Mesenchymal stem cell (in vitro differentiated cells and primary cell): ENCODE measurements at regions not wholly inside any gene's neighbourhood (a gene's known extent, or its start where the extent isn't known, plus 50 kb on each side); places are given as distances from the start of the nearest gene placed in this dataset.

Experiments
- DNase-seq: peaks from one replicate; pipeline ENCODE4 v3.0.0-alpha.2; 2013
- H2AFZ ChIP-seq: one replicate; pipeline ENCODE4 v1.6.1; 2013; ENCODE audit warnings: low read depth, mild to moderate bottlenecking, control low read depth, inconsistent platforms, low read length, moderate library complexity
- H2AK5ac ChIP-seq: 2 replicates; pipeline ENCODE4 v1.6.1; 2013; ENCODE audit warnings: low read length, moderate library complexity, mild to moderate bottlenecking, inconsistent platforms; ENCODE audit not compliant: severe bottlenecking
- H2BK120ac ChIP-seq: one replicate; pipeline ENCODE4 v1.6.1; 2013; ENCODE audit warnings: low read depth, mild to moderate bottlenecking, inconsistent platforms, low read length, moderate library complexity
- H2BK12ac ChIP-seq, 2 experiments: one replicate each; pipeline ENCODE4 v1.6.1; 2013; ENCODE audit warnings: inconsistent platforms in 2 of 2, low read length in 2 of 2, mild to moderate bottlenecking in 2 of 2, moderate library complexity in 2 of 2, control low read depth in 1 of 2
- H2BK15ac ChIP-seq: one replicate; pipeline ENCODE4 v1.6.1; 2013; ENCODE audit warnings: mild to moderate bottlenecking, low read depth, inconsistent platforms; ENCODE audit not compliant: poor library complexity, severe bottlenecking
- H2BK5ac ChIP-seq: 2 replicates; pipeline ENCODE4 v1.6.1; 2013; ENCODE audit warnings: low read depth, mild to moderate bottlenecking, low read length, control low read depth, inconsistent platforms; ENCODE audit not compliant: poor library complexity, severe bottlenecking
- H3K14ac ChIP-seq, 2 experiments: one replicate each; pipeline ENCODE4 v1.6.1; 2013; ENCODE audit warnings: inconsistent platforms in 2 of 2, low read length in 2 of 2, control low read depth in 1 of 2, mild to moderate bottlenecking in 1 of 2, moderate library complexity in 1 of 2
- H3K18ac ChIP-seq, 2 experiments: one replicate each; pipeline ENCODE4 v1.6.1; 2013; ENCODE audit warnings: inconsistent platforms in 2 of 2, low read length in 2 of 2, control low read depth in 1 of 2, low read depth in 1 of 2, mild to moderate bottlenecking in 1 of 2
- H3K23ac ChIP-seq, 2 experiments: one replicate each; pipeline ENCODE4 v1.6.1; 2013; ENCODE audit warnings: inconsistent platforms in 2 of 2, low read length in 2 of 2, mild to moderate bottlenecking in 2 of 2, moderate library complexity in 2 of 2, control low read depth in 1 of 2
- H3K27ac ChIP-seq: 2 replicates; pipeline ENCODE4 v1.5.1; 2013; ENCODE audit warnings: mild to moderate bottlenecking, moderate library complexity, low read length, control low read depth, inconsistent platforms; ENCODE audit not compliant: poor library complexity, severe bottlenecking
- H3K27me3 ChIP-seq, 2 experiments: 2 replicates each; pipeline versions ENCODE4 v1.6.1 to v1.7.0; 2013; ENCODE audit warnings: low read length in 2 of 2, mild to moderate bottlenecking in 2 of 2, moderate library complexity in 2 of 2, control low read depth in 1 of 2, inconsistent platforms in 1 of 2; ENCODE audit not compliant: control insufficient read depth in 1 of 2, insufficient read depth in 1 of 2
- H3K36me3 ChIP-seq, 2 experiments: 2 replicates each; pipeline versions ENCODE4 v1.6.1 to v1.7.0; 2013; ENCODE audit warnings: low read length in 2 of 2, control low read depth in 1 of 2, inconsistent platforms in 1 of 2, low read depth in 1 of 2, mild to moderate bottlenecking in 1 of 2; ENCODE audit not compliant: insufficient read depth in 2 of 2, control insufficient read depth in 1 of 2
- H3K4ac ChIP-seq, 2 experiments: one replicate each; pipeline ENCODE4 v1.6.1; 2013; ENCODE audit warnings: inconsistent platforms in 2 of 2, low read length in 2 of 2, mild to moderate bottlenecking in 2 of 2, moderate library complexity in 2 of 2, control low read depth in 1 of 2, low read depth in 1 of 2
- H3K4me1 ChIP-seq: 2 replicates; pipeline ENCODE4 v1.6.1; 2013; ENCODE audit warnings: low read depth, low read length, control low read depth; ENCODE audit not compliant: control insufficient read depth, insufficient read depth
- H3K4me2 ChIP-seq: 2 replicates; pipeline ENCODE4 v1.6.1; 2013; ENCODE audit warnings: low read length, mild to moderate bottlenecking, inconsistent platforms; ENCODE audit not compliant: poor library complexity, severe bottlenecking
- H3K4me3 ChIP-seq, 2 experiments: 2 replicates each; pipeline versions ENCODE4 v1.5.1 to v1.7.0; 2013; ENCODE audit warnings: low read length in 2 of 2, mild to moderate bottlenecking in 2 of 2, control low read depth in 1 of 2, low read depth in 1 of 2; ENCODE audit not compliant: insufficient read depth in 1 of 2
- H3K79me1 ChIP-seq: replicated peaks from 2 replicates; pipeline ENCODE4 v1.6.1; 2013; ENCODE audit warnings: mild to moderate bottlenecking, control low read depth, low read length, inconsistent platforms; ENCODE audit not compliant: poor library complexity, severe bottlenecking
- H3K9ac ChIP-seq: 2 replicates; pipeline ENCODE4 v1.7.0; 2013; ENCODE audit warnings: mild to moderate bottlenecking, low read length, moderate library complexity
- H3K9me3 ChIP-seq: 2 replicates; pipeline ENCODE4 v1.7.0; 2013; ENCODE audit warnings: mild to moderate bottlenecking, low read length; ENCODE audit not compliant: control insufficient read depth
- H4K8ac ChIP-seq: one replicate; pipeline ENCODE4 v1.6.1; 2013; ENCODE audit warnings: inconsistent platforms, mild to moderate bottlenecking, low read length, moderate library complexity
- H4K91ac ChIP-seq: one replicate; pipeline ENCODE4 v1.6.1; 2013; ENCODE audit warnings: mild to moderate bottlenecking, low read length, inconsistent platforms
- WGBS: methylation state at CpG from one replicate; pipeline ENCODE4 v1.1.7; 2013; ENCODE audit warnings: mixed read lengths; 5-methylcytosine and 5-hydroxymethylcytosine counted together

DNA sequence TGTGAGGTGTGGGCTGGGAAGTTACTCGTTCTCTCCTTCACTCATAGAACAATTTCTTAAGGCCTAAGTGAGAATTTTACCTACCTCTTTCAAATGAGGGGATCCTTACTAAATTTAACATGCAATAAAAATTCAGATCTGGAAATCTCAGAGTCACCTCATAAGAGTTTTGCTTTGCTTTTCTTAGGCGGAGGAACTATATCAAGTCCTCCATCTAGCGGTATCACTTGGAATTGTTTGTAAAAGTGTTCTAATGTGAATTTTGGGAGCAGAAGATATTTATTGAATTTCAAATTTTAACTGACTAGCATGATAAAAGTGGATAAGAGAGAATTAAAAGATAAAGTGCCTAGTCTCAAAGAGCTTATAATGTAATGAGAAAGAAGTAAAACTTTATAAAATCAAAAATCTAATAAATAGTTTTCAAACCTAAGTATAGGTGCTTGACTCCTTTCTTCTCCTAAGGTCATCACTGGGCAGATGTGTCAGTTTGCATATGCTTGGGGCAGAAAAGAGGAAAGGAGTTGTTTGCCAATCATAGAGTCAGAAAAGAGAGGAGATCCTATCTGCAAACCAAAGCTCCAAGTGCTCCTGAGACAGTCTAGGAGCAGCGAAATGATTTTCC is 145.7 kb upstream of the DAB2 start:
- H2BK5ac ChIP-seq, result no peak overlapping the region
- no peak overlapping the region for H2BK15ac ChIP-seq
- no peaks in the 10 kb centered on the region for H3K9me3 ChIP-seq

GRCh38 chr5:39569857-39570256 is 145.1 kb upstream of the DAB2 start:
- H3K23ac ChIP-seq, result no peak overlapping the region
- DNase-seq, result no peak
- no peak overlapping the region for H4K91ac ChIP-seq
- no peaks in the 10 kb centered on the region for H3K79me1 ChIP-seq
- H4K8ac ChIP-seq, result no peak overlapping the region
- H3K18ac ChIP-seq, result no peak overlapping the region
- H2AK5ac ChIP-seq, result no peak overlapping the region
- no peak overlapping the region for H2BK5ac ChIP-seq
- H3K9me3 ChIP-seq, result no peaks in the 10 kb centered on the region
- H3K4me3 ChIP-seq, result no peak overlapping the region
- H3K27me3 ChIP-seq, result peaks cover 0 to 4% of the 10 kb centered on the region in 2 experiments
- H2AFZ ChIP-seq, result no peak overlapping the region
- no peak overlapping the region for H3K4ac ChIP-seq
- no peak overlapping the region for H3K4me2 ChIP-seq
- H2BK15ac ChIP-seq, result no peak overlapping the region
- no peak overlapping the region for H3K27ac ChIP-seq
- no peaks in the 10 kb centered on the region for H3K36me3 ChIP-seq
- no peaks in the 10 kb centered on the region for H3K4me1 ChIP-seq
- H3K9ac ChIP-seq, result peak overlapping the region; percentile 28
- no peak overlapping the region for H2BK12ac ChIP-seq
- no peak overlapping the region for H2BK120ac ChIP-seq
- H3K14ac ChIP-seq, result no peak overlapping the region
- 66% methylated on average over 3 of the region's 3 CpGs for WGBS

More for the DNA sequence above, 145.7 kb upstream of the DAB2 start:
- Histone ChIP-seq H3K4me3 (no peak overlapping the region), H2BK12ac (no peak overlapping the region), H4K8ac (no peak overlapping the region), H3K14ac (no peak overlapping the region), H3K4me2 (no peak overlapping the region), H3K79me1 (no peaks in the 10 kb centered on the region), H3K4ac (no peak overlapping the region), H3K36me3 (no peaks in the 10 kb centered on the region), H2AFZ (no peak overlapping the region), H3K27me3 (peaks cover 0 to 4% of the 10 kb centered on the region in 2 experiments), H3K23ac (no peak overlapping the region), H4K91ac (no peak overlapping the region), H2AK5ac (no peak overlapping the region), H3K18ac (no peak overlapping the region), H3K27ac (no peak overlapping the region), H3K9ac (peak overlapping the region; percentile 28), H3K4me1 (no peaks in the 10 kb centered on the region), H2BK120ac (no peak overlapping the region)
- WGBS, result 34% methylated on average over 3 of the region's 4 CpGs
- DNase-seq, result peak; percentile 54

DNA sequence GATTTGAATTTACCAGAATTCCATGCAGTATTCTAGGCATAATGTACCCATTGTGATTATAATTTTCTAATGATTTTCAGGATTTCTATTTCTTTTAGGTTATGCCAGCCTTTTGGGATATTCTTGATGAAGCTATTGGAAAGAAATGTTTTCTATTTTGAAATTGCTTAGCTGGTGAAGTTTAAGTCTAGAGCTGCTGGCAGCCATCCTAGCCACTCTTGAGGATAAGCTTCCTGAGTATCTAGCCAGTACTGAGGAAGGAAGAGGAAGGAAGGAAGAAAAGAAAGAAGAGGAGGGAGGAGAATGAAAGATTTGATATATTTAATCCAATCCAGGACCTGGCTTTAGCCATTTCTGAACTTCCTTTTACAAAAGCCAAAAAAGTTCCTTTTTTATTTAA is 142.1 kb upstream of the DAB2 start:
- Histone ChIP-seq H3K4me1 (no peaks in the 10 kb centered on the region), H3K36me3 (no peaks in the 10 kb centered on the region), H3K18ac (no peak overlapping the region), H3K79me1 (no peaks in the 10 kb centered on the region), H3K27me3 (peaks cover 0 to under 1% of the 10 kb centered on the region in 2 experiments), H3K9ac (peak overlapping the region; percentile 36), H2BK15ac (no peak overlapping the region), H3K9me3 (no peaks in the 10 kb centered on the region), H2AK5ac (no peak overlapping the region), H2BK12ac (no peak overlapping the region), H4K91ac (no peak overlapping the region), H3K4me2 (no peak overlapping the region), H3K27ac (no peak overlapping the region), H4K8ac (no peak overlapping the region), H3K14ac (no peak overlapping the region), H3K4me3 (no peak overlapping the region), H3K4ac (no peak overlapping the region), H2BK120ac (no peak overlapping the region), H2BK5ac (no peak overlapping the region), H3K23ac (no peak overlapping the region), H2AFZ (no peak overlapping the region)
- DNase-seq, result no peak

GRCh38 chr5:39566029-39566428 is 141.2 kb upstream of the DAB2 start:
- H3K4me3 ChIP-seq, result no peak overlapping the region
- H3K4me2 ChIP-seq, result no peak overlapping the region
- H4K8ac ChIP-seq, result no peak overlapping the region
- H3K14ac ChIP-seq, result no peak overlapping the region
- H3K23ac ChIP-seq, result no peak overlapping the region
- no peak overlapping the region for H2AFZ ChIP-seq
- no peak overlapping the region for H3K18ac ChIP-seq
- H2BK12ac ChIP-seq, result no peak overlapping the region
- no peaks in the 10 kb centered on the region for H3K4me1 ChIP-seq
- no peaks in the 10 kb centered on the region for H3K36me3 ChIP-seq
- no peak overlapping the region for H3K9ac ChIP-seq
- no peak overlapping the region for H3K4ac ChIP-seq
- H2BK15ac ChIP-seq, result no peak overlapping the region
- no peak overlapping the region for H2BK5ac ChIP-seq
- H3K27ac ChIP-seq, result no peak overlapping the region
- 100% methylated on average over 2 of the region's 3 CpGs for WGBS
- H3K79me1 ChIP-seq, result no peaks in the 10 kb centered on the region
- H2BK120ac ChIP-seq, result no peak overlapping the region
- H2AK5ac ChIP-seq, result no peak overlapping the region
- no peaks in the 10 kb centered on the region for H3K9me3 ChIP-seq
- H4K91ac ChIP-seq, result no peak overlapping the region
- H3K27me3 ChIP-seq, result no peaks in the 10 kb centered on the region
- no peak for DNase-seq
